Esophagus (tissue), 2 donors: ENCODE measurements at regions not wholly inside any gene's neighbourhood (a gene's known extent, or its start where the extent isn't known, plus 50 kb on each side); places are given as distances from the start of the nearest gene placed in this dataset.
"Not testable (repeated sequence)": the region's sequence is repeated elsewhere in the genome, so short reads cannot be mapped to it uniquely, and the experiment has no call there.

Source experiments
- H3K27ac ChIP-seq, 2 donors: one replicate each; pipeline ENCODE4 v1.5.1; 2013; ENCODE audit warnings: low read depth in 2 of 2, mild to moderate bottlenecking in 2 of 2, inconsistent platforms in 1 of 2, low read length in 1 of 2, moderate library complexity in 1 of 2
- H3K27me3 ChIP-seq, 2 donors: one replicate each; pipeline ENCODE4 v1.6.1; 2013; ENCODE audit warnings: low read length in 2 of 2, control low read depth in 1 of 2, mild to moderate bottlenecking in 1 of 2; ENCODE audit not compliant: insufficient read depth in 2 of 2, control insufficient read depth in 1 of 2
- H3K36me3 ChIP-seq, 2 donors: one replicate each; pipeline ENCODE4 v1.6.1; 2013; ENCODE audit warnings: low read length in 1 of 2; ENCODE audit not compliant: control insufficient read depth in 2 of 2, insufficient read depth in 2 of 2
- H3K4me1 ChIP-seq, 2 donors: one replicate each; pipeline ENCODE4 v1.6.1; 2013; ENCODE audit warnings: low read length in 1 of 2; ENCODE audit not compliant: control insufficient read depth in 2 of 2, insufficient read depth in 2 of 2
- H3K4me3 ChIP-seq, 2 donors: one replicate each; pipeline ENCODE4 v1.5.1; 2013; ENCODE audit warnings: low read length in 2 of 2, mild to moderate bottlenecking in 2 of 2, low read depth in 1 of 2, moderate library complexity in 1 of 2
- H3K9me3 ChIP-seq, 2 donors: one replicate each; pipeline ENCODE4 v1.6.1; 2013; ENCODE audit warnings: mild to moderate bottlenecking in 2 of 2, low read depth in 1 of 2, low read length in 1 of 2, moderate library complexity in 1 of 2; ENCODE audit not compliant: control insufficient read depth in 2 of 2, insufficient read depth in 1 of 2
- WGBS, 2 donors: extraction: QIAGEN DNeasy Blood & Tissue Kit; methylation state at CpG; one replicate each; pipeline ENCODE4 v1.1.7; 2013; 5-methylcytosine and 5-hydroxymethylcytosine counted together
- donor health status: healthy with polysubstance abuse.
- donor health status: Bipolar disorder and iron deficiency.

DNA sequence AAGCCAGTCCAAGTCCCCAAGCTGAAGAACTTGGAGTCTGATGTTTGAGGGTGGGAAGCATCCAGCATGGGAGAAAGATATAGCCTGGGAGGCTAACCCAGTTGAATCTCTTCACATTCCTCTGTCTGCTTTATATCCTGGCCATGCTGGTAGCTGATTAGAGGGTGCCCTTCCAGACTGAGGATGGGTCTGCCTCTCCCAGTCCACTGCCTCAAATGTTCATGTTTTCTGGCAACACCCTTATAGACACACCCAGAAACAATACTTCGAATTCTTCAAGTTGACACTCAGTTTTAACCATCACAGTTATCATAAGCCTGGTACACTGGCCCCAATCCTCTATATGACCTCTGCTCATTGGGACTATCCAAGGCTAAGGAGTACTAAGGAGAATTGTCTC lies 124.1 kb upstream of the WDR1 start:
- 1 to 6% methylated on average over 1 of the region's 1 CpG for WGBS, 2 donors

DNA sequence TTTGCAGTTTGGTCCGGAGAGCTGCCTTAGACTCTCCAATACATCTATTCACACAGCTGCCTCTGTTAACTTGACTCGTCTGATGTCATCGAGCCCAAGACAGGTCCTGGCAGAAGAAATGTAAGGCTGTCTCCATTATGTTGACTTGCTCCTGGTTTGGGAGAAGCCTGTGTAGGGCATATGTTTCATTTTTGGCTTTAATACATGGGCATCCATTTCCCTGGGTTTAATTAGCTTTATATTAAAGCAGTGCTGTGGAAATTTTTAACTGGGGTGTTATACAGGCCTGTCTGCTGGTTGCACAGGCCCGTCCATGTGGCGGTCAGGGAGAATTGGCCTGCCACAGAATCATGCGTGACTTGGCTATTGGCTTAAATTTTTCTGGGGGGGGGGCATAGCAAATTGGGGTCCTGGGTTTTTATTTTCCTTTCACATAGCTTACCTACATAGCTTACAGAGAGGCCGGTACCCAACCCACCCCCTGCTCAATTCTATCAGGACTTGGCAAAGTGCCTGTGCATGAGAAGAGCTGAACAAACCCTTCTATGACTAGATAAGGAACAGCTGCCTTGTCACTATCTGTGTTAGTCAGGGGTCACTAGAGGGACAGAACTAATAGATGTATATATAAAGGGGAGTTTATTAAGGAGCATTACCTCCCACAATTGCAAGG lies 123.5 kb upstream of the WDR1 start:
- H3K27me3 ChIP-seq = no peaks in the 10 kb centered on the region
- WGBS, 2 donors = 69 to 71% methylated on average over 7 of the region's 7 CpGs
- no peaks in the 10 kb centered on the region for H3K36me3 ChIP-seq
- H3K27ac ChIP-seq = no peak overlapping the region
- H3K4me1 ChIP-seq = no peaks in the 10 kb centered on the region
- no peak overlapping the region for H3K4me3 ChIP-seq
- H3K9me3 ChIP-seq = peaks cover 0 to 2% of the 10 kb centered on the region in 2 donors

More for the DNA sequence above, 124.1 kb upstream of the WDR1 start:
- no peaks in the 10 kb centered on the region for H3K9me3 ChIP-seq
- no peak overlapping the region for H3K27ac ChIP-seq
- no peaks in the 10 kb centered on the region for H3K36me3 ChIP-seq
- no peak overlapping the region for H3K4me3 ChIP-seq
- peaks cover 0 to 2% of the 10 kb centered on the region in 2 donors for H3K27me3 ChIP-seq
- no peaks in the 10 kb centered on the region for H3K4me1 ChIP-seq

DNA sequence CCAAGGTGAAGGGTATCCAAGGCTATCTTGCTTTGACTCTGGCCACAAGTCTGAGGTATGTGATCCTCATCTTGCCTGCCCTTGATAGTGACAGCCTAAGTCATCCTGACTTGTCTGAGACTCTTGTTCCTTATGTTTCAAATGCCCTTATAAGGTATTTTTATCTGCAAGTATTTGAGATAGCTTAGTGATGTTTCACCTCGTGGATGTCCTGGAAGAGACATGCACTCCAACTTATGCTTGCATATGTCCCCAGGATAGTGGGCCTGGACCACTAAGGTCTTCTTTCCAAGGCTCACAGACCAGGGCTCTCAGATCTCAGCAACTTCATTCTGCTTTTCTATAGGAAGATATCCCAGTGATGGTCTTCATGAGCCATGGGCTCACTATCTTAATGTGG lies 120.5 kb upstream of the WDR1 start:
- Histone ChIP-seq H3K27ac (no peak overlapping the region), H3K9me3 (peaks cover 0 to 2% of the 10 kb centered on the region in 2 donors), H3K27me3 (no peaks in the 10 kb centered on the region), H3K4me1 (no peaks in the 10 kb centered on the region), H3K36me3 (no peaks in the 10 kb centered on the region), H3K4me3 (no peak overlapping the region)
- WGBS, 2 donors = 65 to 67% methylated on average over 1 of the region's 1 CpG

DNA sequence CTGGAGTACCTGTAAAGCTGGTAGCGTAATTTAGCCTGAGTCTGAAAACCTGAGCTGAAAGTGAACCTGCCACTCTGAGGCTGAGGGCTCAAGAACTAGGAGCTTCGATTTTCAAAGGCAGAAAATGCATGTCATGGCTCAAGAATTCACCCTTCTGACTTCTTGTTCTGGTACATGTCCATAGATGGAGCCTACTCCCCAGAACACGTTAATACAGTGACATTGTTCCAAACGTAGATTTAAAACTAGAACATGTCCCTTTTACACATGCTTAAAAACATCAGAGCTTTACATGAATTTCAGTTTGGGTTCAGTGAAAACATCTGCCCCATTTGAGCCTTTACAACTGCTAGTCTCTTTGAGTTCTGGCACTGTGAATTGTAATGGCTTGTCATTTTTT lies 115.5 kb upstream of the WDR1 start:
- H3K36me3 ChIP-seq = no peaks in the 10 kb centered on the region
- H3K27ac ChIP-seq = no peak overlapping the region
- H3K4me3 ChIP-seq = no peak overlapping the region
- H3K27me3 ChIP-seq = no peaks in the 10 kb centered on the region
- peaks cover 0 to 2% of the 10 kb centered on the region in 2 donors for H3K9me3 ChIP-seq
- 52 to 61% methylated on average over 4 of the region's 4 CpGs for WGBS, 2 donors
- H3K4me1 ChIP-seq = no peaks in the 10 kb centered on the region

DNA sequence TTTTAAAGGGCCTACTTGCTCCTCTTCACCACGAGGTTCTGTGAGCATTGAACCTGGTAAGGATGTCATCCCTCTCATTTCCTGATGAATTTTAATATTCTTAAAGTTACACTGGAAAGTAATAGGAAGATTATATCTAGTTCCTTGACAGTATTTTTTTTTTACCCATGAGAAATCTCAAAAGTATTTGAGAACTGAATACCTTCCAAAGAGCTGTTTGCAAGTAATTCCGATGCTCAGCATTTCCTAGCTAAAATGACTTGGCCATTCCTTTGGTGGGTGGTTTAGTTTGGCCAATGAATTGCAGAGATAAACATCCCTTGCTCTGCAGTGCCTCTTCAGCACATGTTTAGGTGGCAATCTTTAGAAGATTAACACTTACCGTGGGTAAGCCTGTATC lies 110.2 kb upstream of the WDR1 start:
- WGBS, 2 donors = 58 to 61% methylated on average over 3 of the region's 3 CpGs
- Histone ChIP-seq H3K4me3 (no peak overlapping the region), H3K4me1 (no peaks in the 10 kb centered on the region), H3K27ac (no peak overlapping the region), H3K27me3 (no peaks in the 10 kb centered on the region), H3K36me3 (no peaks in the 10 kb centered on the region), H3K9me3 (no peaks in the 10 kb centered on the region)

DNA sequence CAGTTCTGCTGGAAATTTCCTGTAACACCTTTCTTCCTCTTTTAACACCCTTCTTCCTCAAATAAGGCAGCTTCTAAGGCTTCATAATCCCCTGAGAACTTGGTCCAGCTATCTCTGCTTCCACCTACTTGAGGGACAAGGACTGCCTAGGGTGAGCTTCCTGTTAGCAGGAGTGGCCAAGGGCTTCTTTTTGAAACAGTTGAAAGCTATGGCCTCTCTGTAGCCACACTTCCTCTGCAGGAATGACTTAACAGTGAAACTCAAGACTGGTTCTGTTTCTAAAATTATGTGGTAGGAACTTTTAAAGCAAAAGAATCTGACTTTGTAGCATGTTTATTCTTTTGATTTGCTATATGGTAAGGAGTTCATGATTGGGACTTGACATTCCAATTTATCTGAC lies 108.5 kb upstream of the WDR1 start:
- Histone ChIP-seq H3K36me3 (no peaks in the 10 kb centered on the region), H3K9me3 (no peaks in the 10 kb centered on the region), H3K4me1 (no peaks in the 10 kb centered on the region), H3K27ac (no peak overlapping the region), H3K4me3 (no peak overlapping the region), H3K27me3 (no peaks in the 10 kb centered on the region)

DNA sequence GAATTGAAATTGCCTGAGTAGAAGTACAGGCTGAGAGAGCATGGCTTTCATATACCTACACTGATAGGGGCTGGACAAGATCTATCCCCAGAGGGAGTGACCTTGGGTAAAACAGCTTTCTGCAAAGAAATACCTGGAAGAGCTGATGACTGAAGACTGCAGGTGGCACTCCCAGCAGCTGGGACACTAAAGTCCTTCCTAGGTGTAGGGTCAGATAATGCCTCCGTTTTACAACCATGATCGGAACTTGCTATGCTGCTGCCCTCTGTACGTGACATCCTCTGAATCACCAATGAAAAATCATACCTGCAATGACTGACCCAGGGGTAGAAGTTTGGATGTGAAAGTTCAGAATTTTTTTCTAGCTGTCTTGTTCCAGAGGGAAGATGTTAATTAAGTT lies 107.2 kb upstream of the WDR1 start:
- H3K4me1 ChIP-seq = no peaks in the 10 kb centered on the region
- H3K27me3 ChIP-seq = no peaks in the 10 kb centered on the region
- no peaks in the 10 kb centered on the region for H3K9me3 ChIP-seq
- no peak overlapping the region for H3K27ac ChIP-seq
- WGBS, 2 donors = 90 to 94% methylated on average over 3 of the region's 3 CpGs
- H3K36me3 ChIP-seq = no peaks in the 10 kb centered on the region
- no peak overlapping the region for H3K4me3 ChIP-seq

DNA sequence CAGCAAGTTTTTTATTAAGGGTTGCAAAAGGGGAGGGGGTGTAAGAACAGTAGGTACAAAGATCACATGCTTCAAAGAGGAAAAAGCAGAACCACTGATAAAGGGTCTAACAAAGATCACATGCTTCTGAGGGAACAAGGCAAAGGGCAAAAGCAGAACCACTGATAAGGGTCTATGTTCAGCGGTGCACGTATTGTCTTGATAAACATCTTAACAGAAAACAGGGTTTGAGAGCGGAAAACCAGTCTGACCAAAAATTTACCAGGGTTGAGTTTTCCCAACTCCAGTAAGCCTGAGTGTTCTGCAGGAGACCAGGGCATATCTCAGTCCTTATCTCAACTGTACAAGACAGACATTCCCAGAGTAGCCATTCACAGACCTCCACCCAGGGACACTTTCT lies 96.9 kb upstream of the WDR1 start:
- not testable (repeated sequence) for H3K9me3 ChIP-seq
- WGBS, 2 donors = 66 to 73% methylated on average over 3 of the region's 3 CpGs

DNA sequence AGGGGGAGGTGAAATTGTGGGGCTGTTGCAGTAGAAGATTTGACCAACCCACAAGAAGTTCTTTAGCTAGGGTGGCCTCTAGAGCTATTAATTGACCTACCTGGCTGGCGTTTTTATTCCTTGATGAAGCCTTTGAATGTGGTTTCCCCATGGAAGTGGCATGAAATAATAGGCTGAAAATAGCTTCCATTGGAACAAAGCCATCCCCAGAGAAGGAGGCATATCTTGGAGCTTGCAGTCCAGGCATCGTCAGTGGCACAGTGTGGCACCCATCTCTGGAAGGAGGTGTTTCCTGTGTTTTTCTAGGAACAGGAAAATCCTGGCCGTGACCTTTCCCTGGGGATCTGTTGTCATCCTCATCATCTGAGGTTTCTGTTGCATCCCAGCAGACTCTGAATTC lies 96.3 kb upstream of the WDR1 start:
- no peaks in the 10 kb centered on the region for H3K4me1 ChIP-seq
- H3K27me3 ChIP-seq = no peaks in the 10 kb centered on the region
- no peak overlapping the region for H3K27ac ChIP-seq
- 52 to 61% methylated on average over 3 of the region's 3 CpGs for WGBS, 2 donors
- H3K36me3 ChIP-seq = no peaks in the 10 kb centered on the region
- H3K9me3 ChIP-seq = no peaks in the 10 kb centered on the region
- no peak overlapping the region for H3K4me3 ChIP-seq

More for the DNA sequence above, 96.9 kb upstream of the WDR1 start:
- H3K27ac ChIP-seq, H3K4me1 ChIP-seq, H3K36me3 ChIP-seq, H3K4me3 ChIP-seq, H3K27me3 ChIP-seq: not testable (repeated sequence)

DNA sequence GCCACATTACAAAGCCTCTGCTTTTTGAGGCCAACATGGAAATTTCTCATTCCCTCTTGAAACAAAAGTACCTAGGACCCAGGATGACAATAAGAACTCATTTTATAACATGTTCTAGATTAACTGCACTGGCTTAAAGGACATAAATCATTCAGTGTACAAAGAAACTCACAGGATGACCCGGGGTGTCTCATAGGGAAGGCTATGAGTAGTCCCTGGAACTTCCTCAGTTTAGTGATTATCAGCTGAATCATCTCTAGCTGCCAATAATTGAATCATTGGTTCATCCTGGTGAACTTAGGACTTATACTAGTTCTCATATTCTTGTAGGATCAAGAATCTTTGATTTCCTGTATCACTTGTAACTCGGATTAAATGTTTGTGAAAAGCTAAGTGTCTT lies 95.8 kb upstream of the WDR1 start:
- H3K4me1 ChIP-seq = no peaks in the 10 kb centered on the region
- no peaks in the 10 kb centered on the region for H3K27me3 ChIP-seq
- H3K4me3 ChIP-seq = no peak overlapping the region
- no peaks in the 10 kb centered on the region for H3K9me3 ChIP-seq
- no peaks in the 10 kb centered on the region for H3K36me3 ChIP-seq
- 73 to 78% methylated on average over 2 of the region's 2 CpGs for WGBS, 2 donors
- no peak overlapping the region for H3K27ac ChIP-seq
